NCI-H1694 (cell line): ENCODE measurements at regions not wholly inside any gene's neighbourhood (a gene's known extent, or its start where the extent isn't known, plus 50 kb on each side); places are given as distances from the start of the nearest gene placed in this dataset.

ENCODE experiments used
- DNase-seq: peaks from one replicate; lab custom pipeline; 2025; lab: John Stamatoyannopoulos, UW

- no peak for DNase-seq
Observed at GRCh38 chr11:81030186-81030585, 1589.4 kb upstream of the TENM4 start.

DNA sequence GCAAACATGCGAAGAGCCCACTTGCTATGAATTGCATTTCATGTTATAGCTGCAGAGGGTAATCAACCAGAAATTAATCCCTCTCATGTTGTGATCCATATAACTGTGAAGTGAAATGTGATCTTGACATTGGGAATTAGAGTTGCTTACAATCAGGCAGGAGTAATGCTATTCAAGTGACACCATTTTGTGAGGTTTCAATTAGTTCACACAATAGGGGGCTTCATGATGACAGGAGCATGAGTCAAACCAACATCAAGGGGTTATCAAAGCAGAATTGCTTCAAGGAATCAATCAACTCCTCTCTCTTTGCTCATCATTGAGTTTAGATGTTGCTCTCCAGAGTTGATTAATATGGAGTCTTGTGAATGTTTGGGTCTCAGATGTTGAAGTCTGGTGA, 1585.2 kb upstream of the TENM4 start:
- no peak for DNase-seq

DNA sequence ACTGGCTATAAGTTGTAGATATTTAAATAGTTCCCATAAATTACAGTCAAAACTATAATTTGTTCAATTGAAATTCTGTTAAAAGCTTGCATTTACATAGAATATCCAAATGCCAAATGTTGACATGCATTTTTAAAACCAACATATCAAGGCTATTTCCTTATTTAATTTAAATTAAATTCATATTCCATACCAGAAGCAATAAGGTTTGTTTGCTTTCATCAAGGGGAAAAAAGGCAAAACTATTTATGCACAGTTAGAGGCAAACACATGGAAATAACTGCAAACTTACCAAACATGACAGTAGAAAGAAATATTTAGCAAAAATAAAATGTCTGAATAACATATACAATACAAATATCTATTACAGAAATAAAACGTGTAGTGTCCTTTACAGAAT, 1581.2 kb upstream of the TENM4 start:
- no peak for DNase-seq

GRCh38 chr11:81010631-81011030, 1569.8 kb upstream of the TENM4 start:
- no peak for DNase-seq

DNA sequence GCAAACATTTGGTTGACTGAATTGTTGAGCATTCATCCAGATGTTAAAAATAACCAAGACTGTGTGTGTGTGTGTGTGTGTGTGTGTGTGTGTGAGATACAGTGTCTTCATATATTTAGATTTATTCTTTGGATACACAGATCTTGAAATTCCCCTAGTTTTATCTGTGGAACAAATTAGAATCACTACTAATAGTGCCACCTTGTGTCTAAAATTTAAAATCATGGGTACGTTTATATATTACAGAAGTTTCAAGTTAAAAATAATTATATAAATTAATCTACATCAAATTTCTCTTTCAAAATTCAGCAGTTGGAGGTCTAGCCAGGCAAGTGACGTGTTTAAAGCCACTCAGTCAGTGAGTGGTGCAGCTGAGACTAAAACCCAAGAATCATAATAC, 1566.2 kb upstream of the TENM4 start:
- DNase-seq = peak; percentile 1

DNA sequence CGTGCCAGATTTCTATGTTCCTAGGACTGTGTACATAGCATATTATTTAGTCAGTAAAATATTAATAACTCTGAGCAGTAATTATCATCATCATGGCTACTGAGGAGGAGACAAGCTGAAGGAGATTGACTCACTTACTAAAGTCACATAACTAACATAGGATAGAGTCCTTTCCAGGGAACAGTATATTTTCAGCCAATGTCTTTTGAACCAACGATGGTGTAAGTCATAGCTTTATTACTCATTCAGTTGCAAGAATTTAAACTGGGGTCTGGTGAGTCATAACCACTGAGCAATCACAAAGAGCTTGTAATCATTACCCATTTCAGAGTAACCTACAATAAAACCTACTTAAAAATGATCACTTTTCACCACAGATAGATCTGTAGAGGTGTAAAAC, 1564.8 kb upstream of the TENM4 start:
- DNase-seq = no peak

- no peak for DNase-seq
Observed at GRCh38 chr11:81004576-81004975, 1563.7 kb upstream of the TENM4 start.

GRCh38 chr11:81002374-81002773, 1561.5 kb upstream of the TENM4 start:
- DNase-seq = no peak

DNA sequence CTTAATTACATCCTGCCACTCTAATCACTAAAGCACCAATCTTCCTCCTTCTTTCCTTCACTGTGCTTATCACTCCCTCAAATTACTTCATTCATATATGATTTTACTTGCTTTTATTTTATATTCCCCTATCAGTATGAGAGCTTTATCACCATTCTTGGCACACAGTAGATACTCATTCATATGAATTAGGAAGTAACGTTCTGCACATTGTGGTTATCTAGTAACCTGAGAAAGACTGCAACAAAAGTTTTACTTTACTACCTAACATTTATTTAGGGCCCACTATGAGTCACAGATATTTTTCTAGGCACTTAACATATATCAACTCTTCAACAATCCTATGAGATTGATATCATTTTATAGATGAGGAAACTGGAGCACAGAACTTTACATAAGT, 1559.9 kb upstream of the TENM4 start:
- no peak for DNase-seq

DNA sequence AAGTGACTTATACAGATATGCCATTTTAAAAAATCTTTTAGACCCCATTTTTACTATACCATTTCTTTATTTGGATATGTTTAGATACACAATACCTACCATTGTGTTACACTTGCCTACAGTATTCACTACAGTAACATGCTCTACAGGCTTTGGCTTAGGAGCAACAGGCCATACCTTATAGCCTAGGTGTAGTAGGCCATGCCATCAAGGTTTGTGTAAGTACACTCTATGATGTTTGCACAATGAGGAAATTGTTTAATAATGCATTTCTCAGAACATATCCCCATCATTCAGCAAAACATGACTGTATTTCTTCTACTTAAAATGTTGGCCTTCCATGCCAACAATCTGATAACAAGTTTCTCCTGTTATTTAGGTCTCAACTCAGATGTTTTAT, 1559.5 kb upstream of the TENM4 start:
- no peak for DNase-seq

DNA sequence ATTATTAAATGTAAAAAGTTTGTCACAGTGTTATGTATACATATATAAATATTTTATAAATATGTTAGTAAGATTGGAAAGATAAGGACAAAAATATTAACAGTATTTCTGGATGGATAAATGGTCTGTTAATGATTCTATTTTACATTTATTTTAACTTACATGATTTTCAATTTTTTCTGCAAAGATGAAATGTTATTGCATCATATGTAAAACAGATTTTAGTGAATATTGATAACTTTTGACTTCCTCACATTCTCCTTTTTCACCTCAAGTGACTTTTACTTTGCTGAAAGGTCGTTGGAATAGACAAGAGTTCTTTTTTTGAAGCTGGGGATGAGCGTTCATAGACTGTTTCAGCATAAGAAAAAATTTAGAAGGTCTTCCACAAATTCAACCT, 1554.7 kb upstream of the TENM4 start:
- DNase-seq = no peak

DNA sequence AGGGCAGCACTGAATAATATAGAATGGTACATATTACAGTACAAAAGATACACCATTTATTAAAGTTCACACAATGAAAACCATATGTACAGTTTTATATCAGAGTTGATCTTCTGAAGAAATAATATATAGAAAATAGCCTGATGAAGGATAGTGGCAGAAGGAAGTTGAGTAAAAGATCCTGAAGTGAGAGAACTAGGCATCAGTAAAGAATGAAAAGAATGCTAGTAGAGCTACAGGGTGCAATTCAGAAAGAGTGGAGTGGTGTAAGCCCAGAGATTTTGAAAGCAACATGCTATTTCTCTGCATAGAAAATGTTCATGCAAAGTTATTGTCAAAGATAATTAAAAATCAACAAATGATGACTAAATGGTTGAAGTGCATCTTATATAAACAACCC, 1552.7 kb upstream of the TENM4 start:
- DNase-seq = no peak

DNA sequence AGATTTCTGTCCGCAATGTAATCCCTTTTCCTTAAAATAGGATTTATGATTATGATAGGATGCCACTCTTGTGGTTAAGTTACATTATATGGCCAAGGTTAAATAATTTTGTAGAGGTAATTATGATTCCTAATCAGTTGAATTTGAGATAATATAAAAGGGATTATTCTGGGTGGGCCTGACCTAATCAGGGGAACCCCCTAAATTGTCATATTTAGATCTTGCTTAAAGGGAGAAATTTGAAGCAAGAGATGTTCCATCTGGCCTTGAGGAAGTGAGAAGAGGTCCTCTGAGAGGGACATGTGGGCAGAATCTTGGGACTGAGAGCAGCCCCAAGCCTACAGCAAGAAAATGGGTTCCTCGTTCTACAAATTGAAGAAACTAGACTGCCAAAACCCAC, 1550.1 kb upstream of the TENM4 start:
- DNase-seq = no peak

GRCh38 chr11:80987171-80987570, 1546.3 kb upstream of the TENM4 start:
- no peak for DNase-seq

- no peak for DNase-seq
Observed at GRCh38 chr11:80986421-80987074, 1545.7 kb upstream of the TENM4 start.

- no peak for DNase-seq
Observed at GRCh38 chr11:80980227-80980626, 1539.4 kb upstream of the TENM4 start.

DNA sequence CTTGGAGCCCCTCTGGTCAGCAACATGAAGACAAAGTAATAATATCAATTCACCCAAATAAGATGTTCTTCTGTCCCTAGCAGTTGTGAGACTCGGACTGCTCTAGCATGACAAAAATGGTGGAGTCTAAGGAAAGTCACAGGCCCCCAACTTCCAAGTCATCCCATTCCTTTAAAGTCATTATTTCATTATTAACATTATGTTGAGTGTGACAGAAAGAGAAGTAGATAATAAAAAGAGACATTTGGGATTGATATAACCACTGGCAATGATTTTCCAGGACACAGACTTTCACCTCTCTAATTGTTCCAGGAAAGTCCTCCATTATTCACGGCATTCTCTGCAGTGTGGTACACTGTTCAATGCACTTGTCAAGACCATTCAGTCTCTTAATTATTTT, 1533.0 kb upstream of the TENM4 start:
- DNase-seq = no peak

DNA sequence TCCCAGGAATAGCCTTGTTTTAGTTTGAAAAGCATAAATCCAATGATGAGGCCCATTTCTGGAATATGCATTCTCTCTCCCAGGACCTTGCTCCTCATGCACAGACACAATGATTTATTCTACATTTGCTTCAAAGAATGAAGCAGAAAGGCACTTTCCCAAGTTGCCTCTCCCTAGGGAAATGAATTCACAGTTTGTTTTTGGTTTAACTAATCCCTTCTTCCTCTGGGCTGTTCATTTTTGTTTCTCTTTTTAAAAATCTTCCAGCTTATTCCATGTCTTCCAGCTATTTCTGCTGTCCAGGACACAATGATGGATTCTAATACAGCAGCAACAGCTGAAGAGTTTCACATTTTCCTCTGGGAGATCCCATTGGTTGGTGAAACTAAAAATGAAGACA, 1529.2 kb upstream of the TENM4 start:
- no peak for DNase-seq

DNA sequence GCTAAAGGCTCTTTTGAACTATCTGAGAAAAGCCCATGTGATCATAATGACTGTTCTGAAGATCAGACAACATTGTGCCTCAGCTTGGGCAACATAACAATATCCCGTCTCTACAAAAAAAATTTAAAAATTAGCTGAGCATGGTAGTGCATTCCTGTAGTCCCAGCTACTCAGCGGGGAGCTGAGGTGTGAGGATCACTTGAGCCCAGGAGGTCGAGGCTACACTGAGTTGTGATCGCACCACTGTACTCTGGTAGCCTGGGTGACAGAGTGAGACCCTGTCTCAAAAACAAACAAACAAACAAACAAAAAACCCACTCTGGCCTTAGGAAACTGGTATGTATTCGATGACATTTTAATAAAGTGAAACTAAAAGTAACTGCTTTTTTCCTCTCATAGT, 1526.8 kb upstream of the TENM4 start:
- DNase-seq = no peak

DNA sequence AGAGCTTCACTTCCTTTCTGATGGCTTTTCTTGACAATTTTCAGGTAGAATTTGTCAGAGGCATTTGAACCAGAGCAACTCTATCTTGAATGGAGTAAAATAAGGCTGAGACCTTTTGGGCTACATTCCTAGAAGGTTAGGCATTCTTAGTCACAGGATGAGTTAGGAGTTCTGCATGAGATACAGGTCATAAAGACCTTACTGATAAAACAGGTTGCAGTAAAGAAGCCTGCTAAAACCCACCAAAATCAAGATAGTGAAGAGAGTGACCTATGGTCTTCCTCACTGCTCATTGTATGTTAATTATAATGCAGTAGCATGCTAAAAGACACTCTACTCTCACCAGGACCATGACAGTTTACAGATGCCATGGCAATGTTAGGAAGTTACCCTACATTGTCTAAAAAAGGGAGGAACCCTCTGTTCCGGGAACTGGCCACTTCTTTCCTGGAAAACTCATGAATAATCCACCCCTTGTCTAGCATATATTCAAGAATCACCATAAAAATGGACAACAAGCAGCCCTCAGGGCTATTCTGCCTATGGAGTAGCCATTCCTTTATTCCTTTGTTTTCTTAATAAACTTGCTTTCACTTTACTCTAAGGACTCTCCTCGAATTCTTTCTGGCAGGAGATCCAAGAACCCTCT, 1519.7 kb upstream of the TENM4 start:
- no peak for DNase-seq

GRCh38 chr11:80959751-80960150, 1518.9 kb upstream of the TENM4 start:
- DNase-seq = no peak

- DNase-seq = no peak
Observed at GRCh38 chr11:80958987-80959386, 1518.2 kb upstream of the TENM4 start.

GRCh38 chr11:80958361-80958760, 1517.5 kb upstream of the TENM4 start:
- DNase-seq = no peak

GRCh38 chr11:80955588-80955987, 1514.8 kb upstream of the TENM4 start:
- no peak for DNase-seq
